Esophagus squamous epithelium (tissue), 5 donors: ENCODE measurements at regions not wholly inside any gene's neighbourhood (a gene's known extent, or its start where the extent isn't known, plus 50 kb on each side); places are given as distances from the start of the nearest gene placed in this dataset.

Experiments
- DNase-seq: peaks from one replicate; lab custom pipeline; 2025; lab: John Stamatoyannopoulos, UW
- H3K27ac ChIP-seq, 4 donors: fragments of 200-600 bp; sonication (generic); one replicate each; pipeline ENCODE4 v1.5.1; 2016 to 2019; ENCODE audit warnings: mild to moderate bottlenecking in 1 of 4
- H3K27me3 ChIP-seq, 4 donors: fragments of 200-600 bp; sonication (generic); 1 replicate in 3 of 4; 2 replicates in 1 of 4; pipeline versions ENCODE4 v1.5.1 to v1.6.0; 2017 to 2021; ENCODE audit warnings: antibody characterized with exemption in 1 of 4
- H3K36me3 ChIP-seq, 3 donors: fragments of 200-600 bp; sonication (generic); one replicate each; pipeline ENCODE4 v1.5.1; 2016 to 2019
- H3K4me1 ChIP-seq, 3 donors: fragments of 200-600 bp; sonication (generic); one replicate each; pipeline ENCODE4 v1.5.1; 2017 to 2019
- H3K4me3 ChIP-seq, 4 donors: fragments of 200-600 bp; sonication (generic); 1 replicate in 3 of 4; 2 replicates in 1 of 4; pipeline ENCODE4 v1.5.1; 2016 to 2019; ENCODE audit warnings: mild to moderate bottlenecking in 2 of 4, moderate library complexity in 1 of 4
- H3K9me3 ChIP-seq, 3 donors: fragments of 200-600 bp; sonication (generic); one replicate each; pipeline ENCODE4 v1.5.1; 2016 to 2019
- CTCF ChIP-seq, 6 experiments: fragments of 450-650 bp in 4 of 6; fragments of 200-600 bp in 2 of 6; sonication (generic) in 2 of 6; IDR thresholded peaks; one replicate each; pipeline ENCODE4 v1.5.1; 2016 to 2019; ENCODE audit warnings: antibody characterized with exemption in 6 of 6, mild to moderate bottlenecking in 4 of 6, moderate library complexity in 4 of 6
- POLR2A ChIP-seq, 4 donors: fragments of 450-650 bp; IDR thresholded peaks; one replicate each; pipeline ENCODE4 v1.6.1; 2017; ENCODE audit warnings: antibody characterized with exemption in 4 of 4, mild to moderate bottlenecking in 4 of 4, moderate library complexity in 3 of 4
- WGBS, 2 donors: methylation state at CpG; one replicate each; pipeline ENCODE4 v1.1.5; 2018; 5-methylcytosine and 5-hydroxymethylcytosine counted together
- intact Hi-C: fragments of 100-400 bp; cut with DNase I; formaldehyde crosslinking; loops from one replicate; pipeline ENCODE4 v1.15.0; 2022
- donor health status: DM: yes; HTN: yes; CAD: no.

GRCh38 chr14:65269732-65270131 lies 142.8 kb upstream of the FUT8 start:
- intact Hi-C loops, result no loop called here
- H3K9me3 ChIP-seq, result no peaks in the 10 kb centered on the region
- H3K27ac ChIP-seq, result no peak overlapping the region
- no peak overlapping the region for H3K4me3 ChIP-seq
- no peaks in the 10 kb centered on the region for H3K36me3 ChIP-seq
- TF ChIP-seq POLR2A (IDR thresholded peaks at IDR 0.05) (no peak), CTCF (IDR thresholded peaks at IDR 0.05) (no peak)
- no peak for DNase-seq
- peaks cover 0 to 11% (median 0%) of the 10 kb centered on the region in 3 donors for H3K4me1 ChIP-seq
- no peaks in the 10 kb centered on the region for H3K27me3 ChIP-seq
- WGBS, 2 donors, result 25 to 67% methylated on average over 1 of the region's 1 CpG

GRCh38 chr14:65277027-65277426 lies 135.5 kb upstream of the FUT8 start:
- Histone ChIP-seq H3K27me3 (no peaks in the 10 kb centered on the region), H3K4me1 (peaks cover 0 to 3% (median 3%) of the 10 kb centered on the region in 3 donors), H3K36me3 (no peaks in the 10 kb centered on the region), H3K9me3 (no peaks in the 10 kb centered on the region), H3K4me3 (no peak overlapping the region), H3K27ac (no peak overlapping the region)
- TF ChIP-seq CTCF (IDR thresholded peaks at IDR 0.05), result no peak
- TF ChIP-seq POLR2A (IDR thresholded peaks at IDR 0.05), result no peak
- DNase-seq, result no peak
- intact Hi-C loops, result no loop called here
- WGBS, 2 donors, result 52 to 57% methylated on average over 4 of the region's 4 CpGs

DNA sequence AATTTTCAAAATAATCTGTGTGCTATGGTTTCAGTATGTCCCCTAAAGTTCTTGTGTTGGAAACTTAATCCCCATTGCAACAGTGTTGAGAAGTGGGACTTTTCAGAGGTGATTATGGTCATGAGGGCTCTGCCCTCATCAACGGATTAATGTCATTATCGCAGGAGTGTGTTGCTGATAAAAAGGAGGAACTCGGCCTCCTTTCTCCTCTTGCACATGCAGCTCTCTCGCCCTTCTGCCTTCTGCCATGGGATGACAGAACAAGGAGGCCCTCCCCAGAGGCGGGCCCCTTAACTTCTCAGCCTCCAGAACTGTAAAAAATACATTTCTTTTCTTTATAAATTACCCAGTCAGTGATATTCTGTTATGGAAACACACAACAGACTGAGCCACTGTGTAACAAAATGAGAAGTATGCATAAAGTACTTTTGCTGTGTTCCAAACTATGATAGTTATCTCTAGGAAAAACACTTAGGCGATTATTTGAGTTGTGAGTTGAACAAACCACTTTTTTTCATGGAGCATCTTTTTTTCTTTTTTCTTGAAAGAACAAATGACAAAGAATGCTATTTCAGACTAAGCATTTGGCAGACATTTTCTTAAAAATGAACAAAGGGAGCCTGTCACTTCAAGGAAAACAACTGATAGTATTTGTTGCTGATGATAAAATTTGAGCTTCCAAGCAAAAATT lies 134.8 kb upstream of the FUT8 start:
- no peak overlapping the region for H3K27ac ChIP-seq
- peaks cover 0 to 10% (median 5%) of the 10 kb centered on the region in 3 donors for H3K4me1 ChIP-seq
- no peaks in the 10 kb centered on the region for H3K36me3 ChIP-seq
- no peaks in the 10 kb centered on the region for H3K9me3 ChIP-seq
- H3K4me3 ChIP-seq, result no peak overlapping the region
- TF ChIP-seq POLR2A (IDR thresholded peaks at IDR 0.05) (no peak), CTCF (IDR thresholded peaks at IDR 0.05) (no peak)
- no peaks in the 10 kb centered on the region for H3K27me3 ChIP-seq
- no peak for DNase-seq
- WGBS, 2 donors, result 82 to 83% methylated on average over 6 of the region's 6 CpGs
- intact Hi-C loops, result no loop called here

GRCh38 chr14:65278589-65278988 lies 133.9 kb upstream of the FUT8 start:
- H3K9me3 ChIP-seq, result no peaks in the 10 kb centered on the region
- no peak overlapping the region for H3K27ac ChIP-seq
- H3K4me3 ChIP-seq, result no peak overlapping the region
- no peaks in the 10 kb centered on the region for H3K36me3 ChIP-seq
- intact Hi-C loops, result no loop called here
- no peak for TF ChIP-seq CTCF (IDR thresholded peaks at IDR 0.05)
- no peak for TF ChIP-seq POLR2A (IDR thresholded peaks at IDR 0.05)
- DNase-seq, result no peak
- H3K4me1 ChIP-seq, result peaks cover 0 to 15% (median 5%) of the 10 kb centered on the region in 3 donors
- WGBS, 2 donors, result 90 to 92% methylated on average over 4 of the region's 4 CpGs
- H3K27me3 ChIP-seq, result no peaks in the 10 kb centered on the region

DNA sequence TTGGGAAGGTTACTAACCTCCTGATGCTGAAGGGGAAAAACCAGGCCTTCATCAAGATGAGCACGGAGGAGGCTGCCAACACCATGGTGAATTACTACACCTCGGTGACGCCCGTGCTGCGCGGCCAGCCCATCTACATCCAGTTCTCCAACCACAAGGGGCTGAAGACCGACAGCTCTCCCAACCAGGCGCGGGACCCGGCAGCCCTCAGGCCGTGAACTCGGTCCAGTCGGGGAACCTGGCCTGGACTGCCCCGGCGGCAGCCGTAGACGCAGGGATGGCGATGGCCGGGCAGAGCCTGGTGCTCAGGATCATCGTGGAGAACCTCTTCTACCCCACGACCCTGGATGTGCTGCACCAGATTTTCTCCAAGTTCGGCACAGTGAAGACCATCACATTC lies 133.0 kb upstream of the FUT8 start:
- no peaks in the 10 kb centered on the region for H3K36me3 ChIP-seq
- no peak overlapping the region for H3K4me3 ChIP-seq
- DNase-seq, result no peak
- intact Hi-C loops, result no loop called here
- no peak overlapping the region for H3K27ac ChIP-seq
- H3K27me3 ChIP-seq, result no peaks in the 10 kb centered on the region
- whole genome bisulfite sequencing, 2 donors, result 86 to 100% methylated on average over 3 to 15 of the region's 22 CpGs
- H3K4me1 ChIP-seq, result peaks cover 0 to 15% (median 5%) of the 10 kb centered on the region in 3 donors
- no peak for TF ChIP-seq POLR2A (IDR thresholded peaks at IDR 0.05)
- no peak for TF ChIP-seq CTCF (IDR thresholded peaks at IDR 0.05)
- no peaks in the 10 kb centered on the region for H3K9me3 ChIP-seq
